Heart left ventricle (tissue), 13 donors: ENCODE measurements at regions not wholly inside any gene's neighbourhood (a gene's known extent, or its start where the extent isn't known, plus 50 kb on each side); places are given as distances from the start of the nearest gene placed in this dataset.

Experiments
- CTCF ChIP-seq, 12 donors: fragments of 200-600 bp; sonication (generic) in 4 of 12; IDR thresholded peaks; one replicate each; pipeline versions ENCODE4 v1.5.0 to v1.8.0; 2018 to 2022; ENCODE audit warnings: antibody characterized with exemption in 12 of 12, mild to moderate bottlenecking in 5 of 12
- POLR2A ChIP-seq, 2 donors: fragments of 450-650 bp; IDR thresholded peaks; one replicate each; pipeline ENCODE4 v1.6.1; 2017; ENCODE audit warnings: antibody characterized with exemption in 2 of 2, mild to moderate bottlenecking in 2 of 2, moderate library complexity in 2 of 2
- donor health status: ischemic (EF 13 %, LVEDD 7.1; RV severe dilation, severe dysfunction).
- donor health status: DM: no; HTN: yes; CAD: no.
- donor health status: DM: no; HTN: no; CAD: no.
- donor health status: ischemic (EF 25% LVEDD 6.9; RV normal size, moderate dysfunction).
- donor health status: ischemic (EF 25% LVEDD 5.7; RV mildly dilated, moderate dysfunction).
- donor health status: ischemic (EF 35%, LVEDD 5.7; RV mildly dilated, moderate dysfunction).
- donor health status: nonischemic (EF 11% LVEDD 7.7; RV severe dilation, severe dysfunction).
- donor health status: DM: yes; HTN: yes; CAD: no.
- donor health status: PGD.
- donor health status: ischemic (EF 29% LVEDD 5.4; RV normal size, mild dysfunction).
- donor health status: nonischemic (EF 23%, LVEDD 6.1; RV moderate dilation, normal function).

GRCh38 chr3:68360492-68360891, 571.9 kb downstream of the TAFA4 start:
- no peak for TF ChIP-seq CTCF (IDR thresholded peaks at IDR 0.05)
- no peak for TF ChIP-seq POLR2A (IDR thresholded peaks at IDR 0.05)
